Naive thymus-derived CD8-positive, alpha-beta T cell (primary cell): ENCODE measurements at regions not wholly inside any gene's neighbourhood (a gene's known extent, or its start where the extent isn't known, plus 50 kb on each side); places are given as distances from the start of the nearest gene placed in this dataset.

Experiments used
- ATAC-seq, 2 donors: fragments of 150-1000 bp; cut with Tn5 transposase in 1 of 2; sonication (Bioruptor Pico), chemical (Tn5 transposase) in 1 of 2; 1 replicate in 1 of 2; 2 replicates in 1 of 2; pipeline ENCODE4 v1.10.0; 2021; ENCODE audit warnings: mild to moderate bottlenecking in 2 of 2, moderate library complexity in 2 of 2
- POLR2A ChIA-PET: fragments of 350-600 bp; sonication (Branson Sonifier 250); formaldehyde crosslinking; loops from one replicate; lab custom pipeline; 2021; ENCODE audit warnings: antibody characterized with exemption; lab: Charles Lee
- DNase-seq, 10 donors: peaks; one replicate each; pipeline versions ENCODE4 v3.0.0 to v3.0.0-alpha.2; 2020 to 2022
- H3K27ac Mint-ChIP-seq, 10 donors: one replicate each; pipeline ENCODE4 v1.8.0; 2020 to 2022; ENCODE audit warnings: mild to moderate bottlenecking in 10 of 10, mixed read lengths in 10 of 10, moderate library complexity in 4 of 10, inconsistent platforms in 1 of 10
- H3K27me3 Mint-ChIP-seq, 5 donors: one replicate each; pipeline ENCODE4 v1.8.0; 2021 to 2022; ENCODE audit warnings: mixed read lengths in 5 of 5
- H3K36me3 Mint-ChIP-seq, 3 donors: one replicate each; pipeline ENCODE4 v1.8.0; 2020 to 2022; ENCODE audit warnings: mixed read lengths in 3 of 3, mild to moderate bottlenecking in 2 of 3, inconsistent platforms in 1 of 3
- H3K4me1 Mint-ChIP-seq, 4 donors: one replicate each; pipeline ENCODE4 v1.8.0; 2021 to 2022; ENCODE audit warnings: mixed read lengths in 4 of 4
- H3K4me3 Mint-ChIP-seq, 10 donors: one replicate each; pipeline ENCODE4 v1.8.0; 2020 to 2022; ENCODE audit warnings: mild to moderate bottlenecking in 10 of 10, mixed read lengths in 10 of 10, moderate library complexity in 6 of 10, inconsistent platforms in 1 of 10
- H3K9me3 Mint-ChIP-seq, 9 donors: one replicate each; pipeline ENCODE4 v1.8.0; 2020 to 2022; ENCODE audit warnings: mixed read lengths in 9 of 9, mild to moderate bottlenecking in 3 of 9, inconsistent platforms in 1 of 9, moderate library complexity in 1 of 9

DNA sequence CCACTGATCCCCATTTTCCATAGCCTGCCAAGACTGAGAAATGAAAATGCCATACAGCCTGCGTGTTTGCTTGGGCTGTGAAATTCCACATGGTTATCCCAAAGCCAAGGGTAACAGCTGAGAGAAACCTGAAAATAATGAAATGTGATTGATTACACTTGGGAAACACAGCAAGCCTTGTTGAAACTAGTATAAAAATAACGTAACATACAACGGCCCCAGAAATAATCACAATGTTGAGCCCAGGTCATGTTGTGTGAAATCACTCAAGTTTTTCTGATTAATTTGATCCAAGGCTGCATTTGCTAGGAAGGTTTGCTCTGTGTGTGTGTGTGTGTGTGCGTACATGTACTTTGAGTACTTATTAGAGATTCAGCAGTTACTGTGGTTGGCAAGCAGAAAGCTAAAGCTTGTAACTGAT is 269.0 kb downstream of the OXSM start:
- Mint-ChIP-seq H3K9me3 (peaks cover 0 to 14% (median 0%) of the 10 kb centered on the region in 9 donors), H3K27ac (no peak overlapping the region), H3K4me3 (no peak overlapping the region), H3K4me1 (no peaks in the 10 kb centered on the region), H3K36me3 (no peaks in the 10 kb centered on the region), H3K27me3 (peaks cover 0 to 14% (median 2%) of the 10 kb centered on the region in 5 donors)
- DNase-seq (no peak), ATAC-seq (no peak)
- POLR2A ChIA-PET = no interaction called here

DNA sequence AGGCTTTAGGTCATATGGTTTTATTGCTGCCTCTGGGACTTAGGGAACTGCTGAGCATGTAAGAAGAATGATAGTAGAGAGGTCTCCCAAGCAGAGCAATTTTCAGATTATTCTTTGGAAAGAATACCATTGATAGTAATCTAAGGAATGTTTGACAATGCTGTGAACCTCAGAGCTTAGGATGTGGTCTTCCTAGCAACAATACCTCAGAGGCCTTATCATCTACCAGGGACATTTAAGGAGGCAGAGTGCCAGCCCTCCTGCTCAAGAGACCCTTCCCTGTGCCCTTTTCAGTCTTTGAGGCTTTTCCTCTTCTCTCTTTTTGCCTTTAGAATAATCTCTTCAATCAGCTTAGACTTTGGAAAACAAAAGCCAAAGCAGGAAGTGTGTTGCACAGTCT is 272.1 kb downstream of the OXSM start:
- Mint-ChIP-seq H3K9me3 (peaks cover 0 to 10% (median 0%) of the 10 kb centered on the region in 9 donors), H3K36me3 (no peaks in the 10 kb centered on the region), H3K4me1 (no peaks in the 10 kb centered on the region), H3K27ac (no peak overlapping the region), H3K4me3 (no peak overlapping the region), H3K27me3 (peaks cover 0 to 19% (median 2%) of the 10 kb centered on the region in 5 donors)
- POLR2A ChIA-PET = no interaction called here
- ATAC-seq = no peak
- no peak for DNase-seq

DNA sequence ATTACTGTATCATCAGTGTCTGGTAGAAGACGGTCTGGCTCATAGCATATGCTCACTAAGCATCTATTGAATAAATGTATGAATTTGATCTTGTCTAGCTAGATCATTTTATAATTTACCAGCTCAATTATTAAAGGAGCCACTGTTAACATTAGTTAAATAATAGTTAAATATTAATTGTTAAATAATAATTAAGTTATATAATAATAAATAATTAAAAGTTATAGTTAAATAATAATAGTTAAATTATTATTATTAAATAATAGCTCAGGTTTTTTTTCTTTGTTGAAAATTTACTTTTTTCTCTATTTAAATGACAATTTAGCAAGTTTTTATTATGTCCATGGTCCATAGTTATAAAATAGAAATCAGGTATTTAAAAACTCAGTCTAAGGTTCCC is 274.4 kb downstream of the OXSM start:
- ATAC-seq (no peak), DNase-seq (no peak)
- no peaks in the 10 kb centered on the region for H3K4me1 Mint-ChIP-seq
- H3K36me3 Mint-ChIP-seq = no peaks in the 10 kb centered on the region
- H3K4me3 Mint-ChIP-seq = no peak overlapping the region
- POLR2A ChIA-PET = no interaction called here
- H3K27ac Mint-ChIP-seq = no peak overlapping the region
- peaks cover 0 to 20% (median 3%) of the 10 kb centered on the region in 5 donors for H3K27me3 Mint-ChIP-seq
- peaks cover 0 to 7% (median 0%) of the 10 kb centered on the region in 9 donors for H3K9me3 Mint-ChIP-seq

DNA sequence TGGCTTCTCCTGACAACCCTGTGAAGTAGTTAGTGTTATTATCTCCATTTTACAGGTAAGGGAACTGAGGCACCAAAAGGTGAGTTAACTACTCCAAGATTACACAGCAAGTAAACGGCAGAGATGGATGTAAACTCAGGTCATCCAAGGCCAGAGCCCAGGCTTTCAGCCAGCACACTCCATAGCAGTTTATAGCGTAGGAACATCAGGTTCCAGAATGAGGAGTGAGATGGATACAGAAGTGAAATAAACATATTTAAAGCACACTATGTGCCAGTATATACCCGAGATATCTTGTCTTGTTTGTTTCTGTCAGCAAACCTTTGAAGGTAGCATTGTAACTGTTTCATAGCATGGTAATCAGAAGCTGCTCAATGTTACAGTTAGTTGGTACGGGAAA is 279.0 kb downstream of the OXSM start:
- peaks cover 0 to 5% (median 3%) of the 10 kb centered on the region in 5 donors for H3K27me3 Mint-ChIP-seq
- ATAC-seq = no peak
- DNase-seq = no peak
- H3K9me3 Mint-ChIP-seq = peaks cover 0 to 7% (median 0%) of the 10 kb centered on the region in 9 donors
- no peak overlapping the region for H3K4me3 Mint-ChIP-seq
- no peaks in the 10 kb centered on the region for H3K4me1 Mint-ChIP-seq
- H3K36me3 Mint-ChIP-seq = no peaks in the 10 kb centered on the region
- POLR2A ChIA-PET = no interaction called here
- H3K27ac Mint-ChIP-seq = no peak overlapping the region

DNA sequence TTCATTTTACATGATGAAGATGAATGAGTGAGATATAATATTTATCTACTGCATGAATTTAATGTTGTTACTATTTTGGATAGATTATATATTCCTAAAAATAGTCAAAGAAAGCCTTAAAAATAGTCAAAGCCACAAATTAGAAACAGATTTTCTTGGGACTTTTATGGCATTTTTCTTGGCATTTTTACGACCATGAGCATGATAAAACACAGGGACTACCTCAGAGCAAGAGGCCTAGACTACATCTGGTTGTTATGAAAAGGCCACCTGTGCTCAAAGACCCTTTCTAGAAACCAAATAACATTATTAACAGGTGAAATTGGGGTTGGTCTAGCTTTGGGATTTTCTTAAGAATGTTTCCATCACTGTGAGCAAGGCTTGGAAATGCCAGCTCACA is 281.0 kb downstream of the OXSM start:
- POLR2A ChIA-PET = no interaction called here
- no peak overlapping the region for H3K27ac Mint-ChIP-seq
- H3K36me3 Mint-ChIP-seq = no peaks in the 10 kb centered on the region
- H3K9me3 Mint-ChIP-seq = peaks cover 0 to 7% (median 0%) of the 10 kb centered on the region in 9 donors
- no peak for DNase-seq
- peaks cover 0 to 8% (median 5%) of the 10 kb centered on the region in 5 donors for H3K27me3 Mint-ChIP-seq
- H3K4me1 Mint-ChIP-seq = no peaks in the 10 kb centered on the region
- ATAC-seq = no peak
- no peak overlapping the region for H3K4me3 Mint-ChIP-seq

DNA sequence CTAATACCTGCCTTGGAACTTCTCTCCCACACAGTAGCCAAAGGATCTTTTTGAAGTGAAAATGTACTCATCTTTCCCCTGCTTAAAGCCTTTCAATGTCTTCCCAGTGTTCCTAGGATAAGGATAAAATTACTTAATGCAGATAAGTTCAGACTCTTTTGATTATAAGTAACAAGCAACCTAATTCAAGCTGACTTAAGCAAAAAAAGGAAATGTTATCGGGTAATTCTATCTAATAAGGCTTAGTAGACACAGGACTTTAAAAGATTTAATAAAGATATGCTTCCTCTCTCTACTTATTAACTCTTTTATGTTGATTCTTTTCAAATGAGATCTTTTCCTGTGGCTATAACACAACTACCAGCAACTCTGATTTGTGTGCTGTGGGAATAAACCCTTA is 284.2 kb downstream of the OXSM start:
- Mint-ChIP-seq H3K27me3 (peaks cover 0 to 8% (median 3%) of the 10 kb centered on the region in 5 donors), H3K36me3 (no peaks in the 10 kb centered on the region), H3K9me3 (no peaks in the 10 kb centered on the region), H3K4me1 (no peaks in the 10 kb centered on the region), H3K4me3 (no peak overlapping the region), H3K27ac (no peak overlapping the region)
- DNase-seq (no peak), ATAC-seq (no peak)
- POLR2A ChIA-PET = no interaction called here

DNA sequence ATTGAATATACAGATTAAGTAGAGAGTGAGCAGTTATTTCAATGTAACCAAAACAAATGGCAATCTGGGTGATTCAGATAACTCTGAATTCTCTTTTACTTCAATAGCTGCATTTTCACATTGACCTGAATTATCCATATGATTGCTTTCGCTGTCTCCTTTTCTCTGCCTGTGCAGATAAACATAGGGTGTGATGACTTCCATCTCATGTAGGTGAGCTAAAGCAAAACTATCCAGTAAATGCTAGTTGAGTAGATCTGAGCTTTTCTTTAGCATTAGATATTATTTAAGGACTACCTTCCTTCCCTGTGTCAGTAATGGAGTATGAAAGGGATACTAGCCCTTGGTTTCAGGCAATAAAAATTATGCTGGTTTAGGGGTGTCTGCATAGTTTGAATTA is 288.6 kb downstream of the OXSM start:
- POLR2A ChIA-PET = no interaction called here
- Mint-ChIP-seq H3K4me3 (no peak overlapping the region), H3K27ac (no peak overlapping the region)

DNA sequence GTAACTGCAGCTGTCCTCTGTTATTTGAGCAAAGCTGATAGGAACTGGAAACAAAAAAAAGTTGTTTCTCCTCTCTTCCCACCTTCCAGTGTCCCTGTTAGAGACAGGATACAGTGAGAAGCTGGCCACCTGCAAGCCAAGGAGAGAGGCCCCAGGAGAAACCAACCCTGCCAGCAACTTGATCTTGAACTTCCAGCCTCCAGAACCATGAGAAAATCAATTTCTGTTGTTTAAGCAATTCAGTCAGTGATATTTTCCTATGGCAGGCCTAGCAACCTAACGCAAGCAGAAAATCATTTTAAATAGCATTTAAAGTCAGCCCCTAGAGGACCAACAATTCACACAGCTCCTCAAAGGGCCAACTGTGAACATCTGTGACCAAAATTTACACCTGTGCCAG is 291.3 kb downstream of the OXSM start:
- H3K36me3 Mint-ChIP-seq = no peaks in the 10 kb centered on the region
- DNase-seq (no peak), ATAC-seq (no peak)
- no peak overlapping the region for H3K4me3 Mint-ChIP-seq
- H3K9me3 Mint-ChIP-seq = peaks cover 0 to 13% (median 0%) of the 10 kb centered on the region in 9 donors
- POLR2A ChIA-PET = no interaction called here
- peaks cover 0 to 8% (median under 1%) of the 10 kb centered on the region in 5 donors for H3K27me3 Mint-ChIP-seq
- no peaks in the 10 kb centered on the region for H3K4me1 Mint-ChIP-seq
- H3K27ac Mint-ChIP-seq = no peak overlapping the region

More for the DNA sequence above, 288.6 kb downstream of the OXSM start:
- Mint-ChIP-seq H3K27me3 (peaks cover 0 to 8% (median 3%) of the 10 kb centered on the region in 5 donors), H3K4me1 (no peaks in the 10 kb centered on the region), H3K9me3 (peaks cover 0 to under 1% (median 0%) of the 10 kb centered on the region in 9 donors), H3K36me3 (no peaks in the 10 kb centered on the region)
- ATAC-seq (no peak), DNase-seq (no peak)

DNA sequence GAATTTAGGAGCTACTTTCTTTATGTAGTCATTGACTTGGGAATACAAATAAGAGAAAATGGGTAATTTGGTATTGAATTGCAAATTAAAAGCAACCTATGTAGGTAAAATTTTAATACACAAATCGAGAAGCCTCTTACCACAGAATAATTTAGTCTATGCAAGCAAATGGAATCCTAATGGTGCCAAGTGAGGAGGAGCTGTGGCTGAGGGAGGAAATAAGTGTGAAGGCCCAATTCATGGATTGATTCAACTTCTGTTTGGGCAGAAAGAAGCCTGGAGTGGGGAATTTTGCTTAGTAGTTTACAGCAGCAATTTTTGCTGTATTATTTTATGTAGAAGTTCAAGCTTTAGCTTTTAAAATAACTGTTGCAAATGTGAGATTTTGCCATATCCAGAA is 291.9 kb downstream of the OXSM start:
- no peak for ATAC-seq
- Mint-ChIP-seq H3K36me3 (peaks cover 0 to 4% (median 0%) of the 10 kb centered on the region in 3 donors), H3K4me1 (no peaks in the 10 kb centered on the region), H3K27me3 (peaks cover 0 to 8% (median 2%) of the 10 kb centered on the region in 5 donors), H3K27ac (no peak overlapping the region), H3K4me3 (no peak overlapping the region), H3K9me3 (peaks cover 0 to 13% (median 6%) of the 10 kb centered on the region in 9 donors)
- POLR2A ChIA-PET = no interaction called here
- no peak for DNase-seq

DNA sequence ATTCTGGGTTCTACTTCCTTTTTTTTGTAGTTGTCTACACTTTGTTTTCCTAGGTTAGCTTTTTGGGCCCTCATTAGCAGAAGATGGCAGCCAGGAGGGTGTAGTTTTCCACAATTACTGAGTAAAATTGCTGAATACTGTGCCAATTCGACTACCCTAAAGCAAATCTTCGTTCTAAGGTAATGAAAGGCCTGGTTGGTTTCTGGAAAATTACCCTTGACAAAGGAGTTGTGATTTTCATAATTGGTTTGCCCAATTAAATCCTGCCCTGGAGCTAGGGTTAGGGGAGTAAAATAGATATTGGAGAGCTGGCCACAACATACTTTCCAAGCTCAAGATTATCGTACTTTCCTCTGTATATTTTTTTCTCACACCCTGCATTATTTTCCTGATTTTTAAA is 293.0 kb downstream of the OXSM start:
- Mint-ChIP-seq H3K27me3 (peaks cover 0 to 3% (median 0%) of the 10 kb centered on the region in 5 donors), H3K4me1 (no peaks in the 10 kb centered on the region), H3K36me3 (peaks cover 0 to 7% (median 0%) of the 10 kb centered on the region in 3 donors), H3K27ac (no peak overlapping the region), H3K9me3 (peaks cover under 1 to 16% (median 11%) of the 10 kb centered on the region in 9 donors), H3K4me3 (no peak overlapping the region)
- ATAC-seq = no peak
- POLR2A ChIA-PET = no interaction called here
- no peak for DNase-seq

DNA sequence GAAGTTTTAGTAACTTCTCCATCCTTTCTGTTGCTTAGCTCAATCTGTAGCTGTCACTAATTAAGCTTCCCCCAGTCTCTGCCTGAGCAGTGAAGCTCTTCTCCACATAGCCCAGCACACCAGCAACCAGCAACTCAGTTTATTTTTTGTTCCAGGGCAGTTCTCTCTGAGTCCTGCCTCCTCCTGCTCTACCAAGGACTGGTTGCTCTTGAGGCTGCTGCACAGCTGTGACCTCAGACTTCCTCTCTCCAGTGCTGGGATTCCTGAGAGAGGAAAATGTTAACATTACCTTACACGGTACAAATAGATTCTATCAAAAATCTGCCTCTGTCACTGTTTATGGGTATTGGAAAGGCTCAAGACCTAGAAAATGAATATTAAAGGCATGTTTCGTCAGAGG is 294.7 kb downstream of the OXSM start:
- Mint-ChIP-seq H3K27me3 (peaks cover 0 to 3% (median 0%) of the 10 kb centered on the region in 5 donors), H3K9me3 (peaks cover 6 to 28% (median 20%) of the 10 kb centered on the region in 9 donors), H3K4me3 (no peak overlapping the region), H3K27ac (no peak overlapping the region), H3K36me3 (peaks cover 0 to 19% (median 0%) of the 10 kb centered on the region in 3 donors), H3K4me1 (no peaks in the 10 kb centered on the region)
- ATAC-seq = no peak
- POLR2A ChIA-PET = no interaction called here
- no peak for DNase-seq

DNA sequence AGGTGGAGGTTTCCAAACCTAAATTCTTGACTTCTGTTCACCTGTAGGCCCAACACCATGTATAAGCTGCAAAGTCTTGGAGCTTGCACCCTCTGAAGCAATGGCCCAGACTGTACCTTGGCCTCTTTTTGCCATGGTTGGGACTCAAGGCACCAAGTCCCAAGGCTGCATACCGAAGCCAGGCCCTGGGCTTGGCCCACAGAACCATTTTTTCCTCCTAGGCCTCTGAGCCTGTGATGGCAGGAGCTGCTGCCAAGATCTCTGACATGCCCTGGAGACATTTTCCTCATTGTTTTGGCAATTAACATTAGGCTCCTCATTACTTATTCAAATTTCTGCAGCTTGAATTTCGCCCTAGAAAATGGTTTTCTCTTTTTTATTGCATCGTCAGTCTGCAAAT is 297.9 kb downstream of the OXSM start:
- Mint-ChIP-seq H3K36me3 (peaks cover 0 to 19% (median 2%) of the 10 kb centered on the region in 3 donors), H3K9me3 (peaks cover 6 to 29% (median 21%) of the 10 kb centered on the region in 9 donors), H3K27ac (no peak overlapping the region), H3K4me3 (no peak overlapping the region), H3K27me3 (peaks cover 0 to 3% (median 2%) of the 10 kb centered on the region in 5 donors), H3K4me1 (no peaks in the 10 kb centered on the region)
- POLR2A ChIA-PET = no interaction called here
- ATAC-seq (no peak), DNase-seq (no peak)

DNA sequence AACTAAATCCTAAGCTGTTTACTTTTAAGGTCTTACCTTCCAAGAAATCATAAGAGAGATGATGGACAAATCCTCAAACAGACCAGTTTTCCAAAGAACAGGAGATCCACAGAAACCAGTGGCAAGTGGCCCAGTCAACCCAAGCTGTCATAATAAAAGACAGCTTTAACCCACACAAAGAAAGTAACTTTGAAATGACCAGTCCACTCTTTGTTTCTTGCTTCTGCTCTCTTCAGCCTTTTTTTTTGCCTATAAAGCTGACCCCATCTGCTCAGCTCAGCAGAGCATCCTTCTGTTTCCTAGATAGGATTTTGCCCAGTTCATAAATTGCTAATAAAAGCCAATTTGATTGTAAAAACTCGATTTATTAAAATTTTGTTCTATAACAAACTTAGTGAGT is 299.4 kb downstream of the OXSM start:
- POLR2A ChIA-PET = no interaction called here
- H3K27ac Mint-ChIP-seq = no peak overlapping the region
- H3K27me3 Mint-ChIP-seq = peaks cover 0 to 3% (median 2%) of the 10 kb centered on the region in 5 donors

DNA sequence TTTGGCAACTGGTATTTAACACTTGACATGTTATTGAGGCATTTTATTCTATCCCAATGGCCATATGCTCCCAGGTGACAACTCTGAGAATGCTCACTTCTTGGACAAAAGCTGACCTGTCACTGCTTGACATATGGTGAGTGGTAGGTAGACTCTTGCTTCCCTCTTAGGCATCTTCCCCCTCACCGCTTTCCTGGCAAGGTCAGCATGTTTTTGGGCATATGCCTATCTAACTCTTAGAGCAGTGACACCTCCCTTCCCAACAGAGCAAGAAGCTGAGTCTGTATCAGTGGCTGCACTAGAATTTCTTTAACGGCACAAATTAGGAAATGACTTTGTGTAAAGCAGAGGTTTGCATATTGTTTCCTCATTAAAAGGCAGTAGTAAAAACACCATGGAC is 300.7 kb downstream of the OXSM start:
- DNase-seq (no peak), ATAC-seq (no peak)
- POLR2A ChIA-PET = no interaction called here
- H3K36me3 Mint-ChIP-seq = peaks cover 0 to 19% (median 2%) of the 10 kb centered on the region in 3 donors
- no peak overlapping the region for H3K27ac Mint-ChIP-seq
- no peaks in the 10 kb centered on the region for H3K4me1 Mint-ChIP-seq
- H3K9me3 Mint-ChIP-seq = peaks cover 0 to 52% (median 29%) of the 10 kb centered on the region in 9 donors
- H3K27me3 Mint-ChIP-seq = peaks cover 0 to 2% (median 0%) of the 10 kb centered on the region in 5 donors
- no peak overlapping the region for H3K4me3 Mint-ChIP-seq

More for the DNA sequence above, 299.4 kb downstream of the OXSM start:
- Mint-ChIP-seq H3K36me3 (peaks cover 0 to 19% (median 2%) of the 10 kb centered on the region in 3 donors), H3K9me3 (peaks cover 5 to 41% (median 24%) of the 10 kb centered on the region in 9 donors), H3K4me1 (no peaks in the 10 kb centered on the region), H3K4me3 (no peak overlapping the region)
- no peak for ATAC-seq
- no peak for DNase-seq
